Epithelial cell of esophagus (primary cell): ENCODE measurements at regions not wholly inside any gene's neighbourhood (a gene's known extent, or its start where the extent isn't known, plus 50 kb on each side); places are given as distances from the start of the nearest gene placed in this dataset.
A peak's percentile ranks its signal among the peaks of the same experiment; 100 is the strongest.

Source experiments
- DNase-seq: peaks from one replicate; pipeline ENCODE4 v3.0.0; 2010; ENCODE audit warnings: low read depth
- H3K4me3 ChIP-seq: 2 replicates; pipeline ENCODE4 v1.5.1; 2011; ENCODE audit warnings: mild to moderate bottlenecking, low read length, control low read depth
- CTCF ChIP-seq: IDR thresholded peaks from 2 replicates; pipeline ENCODE4 v1.5.1; 2011; ENCODE audit warnings: low read depth, mild to moderate bottlenecking, low read length, control low read depth, inconsistent platforms; ENCODE audit not compliant: insufficient read depth; ENCODE audit errors: missing control alignments

- DNase-seq: no peak
- no peak overlapping the region for H3K4me3 ChIP-seq
- TF ChIP-seq CTCF: no peak
Observed at GRCh38 chr20:54342258-54342920, 133.0 kb upstream of the DOK5 start.

GRCh38 chr20:54343099-54343498 is 132.3 kb upstream of the DOK5 start:
- H3K4me3 ChIP-seq: no peak overlapping the region
- DNase-seq: no peak
- TF ChIP-seq CTCF: no peak

GRCh38 chr20:54343634-54344033 is 131.8 kb upstream of the DOK5 start:
- DNase-seq: no peak
- TF ChIP-seq CTCF: no peak
- no peak overlapping the region for H3K4me3 ChIP-seq

- no peak for DNase-seq
- no peak for TF ChIP-seq CTCF
- H3K4me3 ChIP-seq: no peak overlapping the region
Observed at GRCh38 chr20:54344832-54345231, 130.6 kb upstream of the DOK5 start.

- no peak overlapping the region for H3K4me3 ChIP-seq
- TF ChIP-seq CTCF: no peak
- peak; percentile 60 for DNase-seq
Observed at GRCh38 chr20:54345301-54345724, 130.1 kb upstream of the DOK5 start.

GRCh38 chr20:54345821-54346220 is 129.6 kb upstream of the DOK5 start:
- TF ChIP-seq CTCF: no peak
- H3K4me3 ChIP-seq: no peak overlapping the region
- no peak for DNase-seq

- DNase-seq: no peak
- no peak for TF ChIP-seq CTCF
- H3K4me3 ChIP-seq: no peak overlapping the region
Observed at GRCh38 chr20:54346276-54346675, 129.1 kb upstream of the DOK5 start.
